HEK293T (cell line): ENCODE measurements at regions not wholly inside any gene's neighbourhood (a gene's known extent, or its start where the extent isn't known, plus 50 kb on each side); places are given as distances from the start of the nearest gene placed in this dataset.

Experiments used
- ARNT ChIP-seq: fragments of 450-650 bp; IDR thresholded peaks from 2 replicates; pipeline ENCODE4 v1.6.1; 2017; ENCODE audit warnings: mild to moderate bottlenecking
- BHLHE40 ChIP-seq: fragments of 450-650 bp; IDR thresholded peaks from 2 replicates; pipeline ENCODE4 v1.6.1; 2016; ENCODE audit warnings: mild to moderate bottlenecking, moderate library complexity, borderline replicate concordance
- ELF4 ChIP-seq: fragments of 450-650 bp; IDR thresholded peaks from 2 replicates; pipeline ENCODE4 v1.6.1; 2017; ENCODE audit warnings: antibody characterized with exemption
- FOXA1 ChIP-seq: fragments of 450-650 bp; IDR thresholded peaks from 2 replicates; pipeline ENCODE4 v1.6.1; 2016; ENCODE audit warnings: mild to moderate bottlenecking
- FOXK2 ChIP-seq: fragments of 450-650 bp; IDR thresholded peaks from 2 replicates; pipeline ENCODE4 v1.6.1; 2016; ENCODE audit warnings: mild to moderate bottlenecking
- FOXM1 ChIP-seq: fragments of 450-650 bp; IDR thresholded peaks from 2 replicates; pipeline ENCODE4 v1.6.1; 2017; ENCODE audit warnings: mild to moderate bottlenecking, borderline replicate concordance
- HDGF ChIP-seq: fragments of 450-650 bp; IDR thresholded peaks from 2 replicates; pipeline ENCODE4 v1.6.1; 2017; ENCODE audit warnings: antibody characterized with exemption, borderline replicate concordance
- L3MBTL2 ChIP-seq: fragments of 450-650 bp; conservative IDR thresholded peaks from 2 replicates; pipeline ENCODE4 v1.6.1; 2016; ENCODE audit warnings: mild to moderate bottlenecking
- LEF1 ChIP-seq: fragments of 450-650 bp; IDR thresholded peaks from 2 replicates; pipeline ENCODE4 v1.6.1; 2017; ENCODE audit warnings: mild to moderate bottlenecking, borderline replicate concordance
- NFRKB ChIP-seq: fragments of 450-650 bp; IDR thresholded peaks from 2 replicates; pipeline ENCODE4 v1.6.1; 2016; ENCODE audit warnings: mild to moderate bottlenecking, moderate library complexity
- PKNOX1 ChIP-seq: fragments of 450-650 bp; IDR thresholded peaks from 2 replicates; pipeline ENCODE4 v1.6.1; 2016
- SP1 ChIP-seq: fragments of 450-650 bp; IDR thresholded peaks from 2 replicates; pipeline ENCODE4 v1.6.1; 2017
- SUZ12 ChIP-seq: fragments of 450-650 bp; IDR thresholded peaks from 2 replicates; pipeline ENCODE4 v1.6.1; 2016; ENCODE audit warnings: mild to moderate bottlenecking
- ZNF384 ChIP-seq: fragments of 450-650 bp; IDR thresholded peaks from 2 replicates; pipeline ENCODE4 v1.6.1; 2016

GRCh38 chr6:11313207-11313606, 80.7 kb upstream of the NEDD9 start:
- TF ChIP-seq ELF4 (no peak), FOXA1 (no peak), ZNF384 (no peak), L3MBTL2 (no peak), SP1 (no peak), SUZ12 (no peak), ARNT (no peak), FOXM1 (no peak), NFRKB (no peak), BHLHE40 (no peak), FOXK2 (no peak), LEF1 (no peak), HDGF (no peak), PKNOX1 (no peak)
